ENCODE measurements at regions not wholly inside any gene's neighbourhood (a gene's known extent, or its start where the extent isn't known, plus 50 kb on each side); places are given as distances from the start of the nearest gene placed in this dataset.
"Not testable (repeated sequence)": the region's sequence is repeated elsewhere in the genome, so short reads cannot be mapped to it uniquely, and the experiment has no call there.

GRCh38 chr1:58183286-58183685 lies 363.2 kb downstream of the OMA1 start:
- no peak overlapping the region for H3K4me3 Mint-ChIP-seq (ENCODE audit: unreplicated experiment)
- H3K27me3 Mint-ChIP-seq (ENCODE audit: low read depth): no peaks in the 10 kb centered on the region
- peaks cover 7% of the 10 kb centered on the region for H3K9me3 Mint-ChIP-seq (ENCODE audit: low read depth)
- no peak for DNase-seq (ENCODE audit: low spot score)
- no peak for TF ChIP-seq CTCF (IDR thresholded peaks at IDR 0.05)
- H3K4me1 Mint-ChIP-seq (ENCODE audit: low read depth): no peaks in the 10 kb centered on the region
- no peaks in the 10 kb centered on the region for H3K36me3 Mint-ChIP-seq (ENCODE audit: low read depth)
- H3K27ac Mint-ChIP-seq (ENCODE audit: unreplicated experiment): no peak overlapping the region

GRCh38 chr1:58180537-58180936 lies 366.0 kb downstream of the OMA1 start:
- Mint-ChIP-seq H3K27me3 (ENCODE audit: low read depth) (no peaks in the 10 kb centered on the region), H3K27ac (ENCODE audit: unreplicated experiment) (no peak overlapping the region), H3K4me1 (ENCODE audit: low read depth) (no peaks in the 10 kb centered on the region), H3K9me3 (ENCODE audit: low read depth) (peaks cover 7% of the 10 kb centered on the region), H3K36me3 (ENCODE audit: low read depth) (no peaks in the 10 kb centered on the region), H3K4me3 (ENCODE audit: unreplicated experiment) (no peak overlapping the region)
- no peak for TF ChIP-seq CTCF (IDR thresholded peaks at IDR 0.05)
- no peak for DNase-seq (ENCODE audit: low spot score)

- not testable (repeated sequence) for H3K27ac Mint-ChIP-seq (ENCODE audit: unreplicated experiment); H3K27me3 Mint-ChIP-seq (ENCODE audit: low read depth); H3K36me3 Mint-ChIP-seq (ENCODE audit: low read depth); H3K4me1 Mint-ChIP-seq (ENCODE audit: low read depth); DNase-seq (ENCODE audit: low spot score); H3K4me3 Mint-ChIP-seq (ENCODE audit: unreplicated experiment); H3K9me3 Mint-ChIP-seq (ENCODE audit: low read depth)
These were observed 377.4 kb downstream of the OMA1 start for GRCh38 chr1:58169160-58169559.

GRCh38 chr1:58167131-58167530 lies 379.4 kb downstream of the OMA1 start:
- H3K27ac Mint-ChIP-seq (ENCODE audit: unreplicated experiment); H3K36me3 Mint-ChIP-seq (ENCODE audit: low read depth); H3K9me3 Mint-ChIP-seq (ENCODE audit: low read depth); H3K4me3 Mint-ChIP-seq (ENCODE audit: unreplicated experiment); H3K27me3 Mint-ChIP-seq (ENCODE audit: low read depth); H3K4me1 Mint-ChIP-seq (ENCODE audit: low read depth); DNase-seq (ENCODE audit: low spot score): not testable (repeated sequence)

GRCh38 chr1:58166417-58166816 lies 380.1 kb downstream of the OMA1 start:
- Mint-ChIP-seq H3K4me1 (ENCODE audit: low read depth) (no peaks in the 10 kb centered on the region), H3K27me3 (ENCODE audit: low read depth) (peaks cover 3% of the 10 kb centered on the region), H3K9me3 (ENCODE audit: low read depth) (peaks cover 4% of the 10 kb centered on the region), H3K36me3 (ENCODE audit: low read depth) (no peaks in the 10 kb centered on the region), H3K27ac (ENCODE audit: unreplicated experiment) (no peak overlapping the region), H3K4me3 (ENCODE audit: unreplicated experiment) (no peak overlapping the region)
- no peak for DNase-seq (ENCODE audit: low spot score)
- TF ChIP-seq CTCF (IDR thresholded peaks at IDR 0.05): no peak

GRCh38 chr1:58165073-58165472 lies 381.5 kb downstream of the OMA1 start:
- Mint-ChIP-seq H3K27me3 (ENCODE audit: low read depth) (peaks cover 5% of the 10 kb centered on the region), H3K9me3 (ENCODE audit: low read depth) (peaks cover under 1% of the 10 kb centered on the region), H3K27ac (ENCODE audit: unreplicated experiment) (no peak overlapping the region), H3K4me1 (ENCODE audit: low read depth) (no peaks in the 10 kb centered on the region), H3K36me3 (ENCODE audit: low read depth) (no peaks in the 10 kb centered on the region), H3K4me3 (ENCODE audit: unreplicated experiment) (no peak overlapping the region)
- no peak for DNase-seq (ENCODE audit: low spot score)
- TF ChIP-seq CTCF (IDR thresholded peaks at IDR 0.05): no peak

Data from chondrocyte (in vitro differentiated cells).